ENCODE measurements at regions not wholly inside any gene's neighbourhood (a gene's known extent, or its start where the extent isn't known, plus 50 kb on each side); places are given as distances from the start of the nearest gene placed in this dataset.

DNA sequence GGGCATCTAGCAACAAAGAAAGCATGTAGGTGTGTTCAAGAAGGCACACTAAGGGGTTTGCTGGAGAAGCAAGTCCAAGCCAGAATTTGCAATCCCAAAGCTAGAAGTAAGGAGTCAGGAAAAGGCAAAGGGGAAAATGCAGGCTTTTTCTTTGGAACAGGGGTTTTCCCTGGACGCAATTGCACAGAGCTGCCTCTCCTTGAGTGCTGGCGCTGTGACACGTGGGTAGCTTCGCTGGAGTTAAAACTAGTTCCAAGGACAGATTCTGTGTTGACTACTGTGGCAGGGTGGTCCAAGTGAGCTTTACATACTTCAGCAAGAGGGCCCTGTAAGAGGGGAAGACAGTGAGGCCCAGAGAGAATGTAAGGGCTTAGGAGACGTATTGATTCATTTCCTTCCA is 277.1 kb downstream of the ADGRA3 start:
- Histone ChIP-seq H3K4me3 (ENCODE audit: low read depth, low read length) (no peak overlapping the region), H3K36me3 (ENCODE audit: control insufficient read depth, insufficient read depth, low read length) (no peaks in the 10 kb centered on the region), H3K27me3 (ENCODE audit: control insufficient read depth, insufficient read depth, low read length) (no peaks in the 10 kb centered on the region)
- FAIRE-seq (no peak), DNase-seq (ENCODE audit: low read depth) (no peak)
- TF ChIP-seq, protein P1, sequence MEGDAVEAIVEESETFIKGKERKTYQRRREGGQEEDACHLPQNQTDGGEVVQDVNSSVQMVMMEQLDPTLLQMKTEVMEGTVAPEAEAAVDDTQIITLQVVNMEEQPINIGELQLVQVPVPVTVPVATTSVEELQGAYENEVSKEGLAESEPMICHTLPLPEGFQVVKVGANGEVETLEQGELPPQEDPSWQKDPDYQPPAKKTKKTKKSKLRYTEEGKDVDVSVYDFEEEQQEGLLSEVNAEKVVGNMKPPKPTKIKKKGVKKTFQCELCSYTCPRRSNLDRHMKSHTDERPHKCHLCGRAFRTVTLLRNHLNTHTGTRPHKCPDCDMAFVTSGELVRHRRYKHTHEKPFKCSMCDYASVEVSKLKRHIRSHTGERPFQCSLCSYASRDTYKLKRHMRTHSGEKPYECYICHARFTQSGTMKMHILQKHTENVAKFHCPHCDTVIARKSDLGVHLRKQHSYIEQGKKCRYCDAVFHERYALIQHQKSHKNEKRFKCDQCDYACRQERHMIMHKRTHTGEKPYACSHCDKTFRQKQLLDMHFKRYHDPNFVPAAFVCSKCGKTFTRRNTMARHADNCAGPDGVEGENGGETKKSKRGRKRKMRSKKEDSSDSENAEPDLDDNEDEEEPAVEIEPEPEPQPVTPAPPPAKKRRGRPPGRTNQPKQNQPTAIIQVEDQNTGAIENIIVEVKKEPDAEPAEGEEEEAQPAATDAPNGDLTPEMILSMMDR (IDR thresholded peaks at IDR 0.05; ENCODE audit: insufficient read depth, low read length, severe bottlenecking), result peak; percentile 33

DNA sequence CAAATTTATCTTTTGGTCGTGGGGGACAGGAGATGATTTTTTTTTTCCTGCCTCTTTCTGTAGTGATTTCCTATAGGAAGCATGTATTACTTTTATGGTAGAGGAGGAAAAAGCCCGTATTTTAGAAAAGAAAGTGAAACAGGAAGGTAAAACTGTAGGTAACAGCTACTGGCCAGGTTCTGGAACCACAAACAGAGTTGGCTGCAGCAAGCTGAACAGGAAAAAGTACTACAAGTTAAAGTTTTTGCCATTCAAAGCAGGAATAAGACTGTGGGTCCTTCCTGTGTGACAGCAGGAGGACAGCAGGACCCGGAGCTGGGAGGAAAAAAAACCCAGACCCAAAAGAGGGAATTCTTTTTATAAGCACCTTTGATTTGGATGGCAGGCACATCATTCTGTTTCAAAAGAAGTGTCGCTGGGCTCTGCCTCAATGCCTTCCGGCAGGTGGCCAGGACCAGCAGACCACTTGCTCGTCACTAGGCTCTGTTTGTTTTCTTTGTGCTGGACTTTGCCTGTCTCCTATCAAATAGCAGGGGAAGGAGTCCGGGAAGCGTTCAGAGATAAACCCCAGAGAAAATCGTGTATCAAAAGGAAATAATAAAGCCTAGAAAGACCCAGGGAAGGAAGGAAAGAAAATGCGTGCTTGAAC is 277.9 kb downstream of the ADGRA3 start:
- FAIRE-seq (no peak), DNase-seq (ENCODE audit: low read depth) (no peak)
- Histone ChIP-seq H3K4me3 (ENCODE audit: low read depth, low read length) (no peak overlapping the region), H3K27me3 (ENCODE audit: control insufficient read depth, insufficient read depth, low read length) (no peaks in the 10 kb centered on the region), H3K36me3 (ENCODE audit: control insufficient read depth, insufficient read depth, low read length) (no peaks in the 10 kb centered on the region)
- TF ChIP-seq, protein P1 (IDR thresholded peaks at IDR 0.05; ENCODE audit: insufficient read depth, low read length, severe bottlenecking), result no peak

DNA sequence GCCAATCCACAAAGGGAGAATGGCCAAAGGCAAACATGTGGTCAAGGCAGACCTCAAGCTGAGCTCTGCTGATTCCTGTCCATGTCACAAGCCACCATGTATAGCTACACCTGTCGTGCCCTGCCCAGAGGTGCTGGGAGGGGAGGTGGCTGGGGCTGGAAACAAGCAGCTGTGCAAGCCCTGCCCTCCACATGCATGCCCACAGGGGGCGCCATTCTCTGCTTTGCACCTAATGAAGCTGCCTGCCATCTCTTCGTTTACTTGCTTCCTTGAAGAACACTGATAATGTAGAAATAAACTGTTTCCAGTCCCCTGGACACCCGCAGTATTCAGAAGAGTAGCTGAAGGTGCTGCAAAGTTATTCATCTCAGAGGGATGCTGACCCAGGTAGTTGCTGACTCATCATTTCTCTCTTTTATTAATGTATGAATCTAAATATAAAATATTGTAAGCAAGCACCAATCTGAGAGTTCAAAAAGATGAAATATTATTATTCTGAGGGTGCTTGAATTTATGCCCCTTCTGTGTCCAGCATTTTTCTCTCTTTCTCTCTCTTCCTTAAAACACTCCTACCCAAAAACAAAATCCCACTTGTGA is 278.6 kb downstream of the ADGRA3 start:
- Histone ChIP-seq H3K36me3 (ENCODE audit: control insufficient read depth, insufficient read depth, low read length) (no peaks in the 10 kb centered on the region), H3K27me3 (ENCODE audit: control insufficient read depth, insufficient read depth, low read length) (no peaks in the 10 kb centered on the region), H3K4me3 (ENCODE audit: low read depth, low read length) (no peak overlapping the region)
- DNase-seq (ENCODE audit: low read depth) (peak; percentile 23), FAIRE-seq (no peak)
- TF ChIP-seq, protein P1 (IDR thresholded peaks at IDR 0.05; ENCODE audit: insufficient read depth, low read length, severe bottlenecking), result peak; percentile 77

DNA sequence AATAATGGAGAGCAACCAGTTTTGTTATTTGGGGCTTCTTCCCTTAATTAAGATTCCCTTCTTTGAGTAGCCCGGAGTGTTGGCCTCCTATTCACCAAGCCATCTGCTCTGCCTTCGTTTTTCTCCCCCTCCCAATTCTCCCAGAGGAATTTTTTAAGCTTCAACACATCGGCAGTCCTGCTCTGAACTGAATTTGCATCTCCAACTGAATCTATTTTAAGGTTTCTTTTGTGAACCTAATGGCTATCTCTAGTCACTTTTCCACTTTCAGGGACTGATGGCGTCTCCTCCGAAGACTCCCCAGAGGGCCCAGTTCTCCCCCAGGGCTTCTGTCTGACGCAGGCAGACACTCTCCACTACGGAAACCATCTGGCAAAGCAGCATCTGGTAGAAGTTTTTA is 280.2 kb downstream of the ADGRA3 start:
- no peak for DNase-seq (ENCODE audit: low read depth)
- no peaks in the 10 kb centered on the region for H3K36me3 ChIP-seq (ENCODE audit: control insufficient read depth, insufficient read depth, low read length)
- TF ChIP-seq, protein P1 (IDR thresholded peaks at IDR 0.05; ENCODE audit: insufficient read depth, low read length, severe bottlenecking), result no peak
- no peak overlapping the region for H3K4me3 ChIP-seq (ENCODE audit: low read depth, low read length)
- no peaks in the 10 kb centered on the region for H3K27me3 ChIP-seq (ENCODE audit: control insufficient read depth, insufficient read depth, low read length)
- no peak for FAIRE-seq

DNA sequence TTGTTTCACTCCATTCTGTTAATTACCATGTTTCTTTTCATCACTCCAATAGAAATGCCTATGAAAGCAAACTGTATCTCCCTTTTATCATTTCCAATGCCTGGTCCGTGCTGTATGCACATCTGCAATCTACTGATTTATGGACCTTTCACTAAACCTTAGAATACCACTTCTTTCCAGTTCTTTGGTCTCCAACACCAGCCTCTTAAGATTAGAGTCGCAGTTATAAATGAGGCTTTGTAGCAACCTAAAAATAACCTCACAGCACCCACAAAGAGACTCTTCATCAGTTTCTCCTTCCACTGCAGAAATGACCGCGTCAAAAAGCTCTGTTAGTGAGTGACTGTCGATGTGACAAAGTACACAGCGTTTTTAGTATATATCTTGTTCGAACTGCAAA is 282.6 kb downstream of the ADGRA3 start:
- no peak for FAIRE-seq
- Histone ChIP-seq H3K36me3 (ENCODE audit: control insufficient read depth, insufficient read depth, low read length) (no peaks in the 10 kb centered on the region), H3K27me3 (ENCODE audit: control insufficient read depth, insufficient read depth, low read length) (no peaks in the 10 kb centered on the region), H3K4me3 (ENCODE audit: low read depth, low read length) (no peak overlapping the region)
- TF ChIP-seq, protein P1 (IDR thresholded peaks at IDR 0.05; ENCODE audit: insufficient read depth, low read length, severe bottlenecking), result no peak
- DNase-seq (ENCODE audit: low read depth), result no peak

DNA sequence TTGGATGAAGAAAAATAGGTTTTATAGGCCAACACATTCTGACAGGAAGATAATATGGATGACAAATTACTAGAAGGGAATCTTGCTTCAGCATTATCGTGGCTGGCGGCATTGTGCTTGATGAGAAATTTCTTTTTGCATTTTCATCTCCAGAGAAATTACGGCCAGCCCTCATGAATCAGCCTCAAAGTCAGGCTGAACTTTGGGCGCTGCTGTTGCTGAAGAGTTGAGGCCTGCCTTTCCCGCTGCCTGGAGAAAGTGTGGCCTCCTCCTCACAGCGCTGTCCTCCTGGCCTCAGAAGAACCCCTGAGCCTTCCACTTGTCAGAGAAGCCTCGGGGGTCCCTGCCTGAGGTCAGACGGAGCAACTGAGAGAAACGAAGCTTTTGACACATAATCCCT is 272.4 kb upstream of the KCNIP4 start:
- TF ChIP-seq, protein P1 (IDR thresholded peaks at IDR 0.05; ENCODE audit: insufficient read depth, low read length, severe bottlenecking), result no peak
- FAIRE-seq, result no peak
- no peak for DNase-seq (ENCODE audit: low read depth)
- Histone ChIP-seq H3K27me3 (ENCODE audit: control insufficient read depth, insufficient read depth, low read length) (no peaks in the 10 kb centered on the region), H3K36me3 (ENCODE audit: control insufficient read depth, insufficient read depth, low read length) (no peaks in the 10 kb centered on the region), H3K4me3 (ENCODE audit: low read depth, low read length) (no peak overlapping the region)
